Fibroblast of lung (primary cell): ENCODE measurements at regions not wholly inside any gene's neighbourhood (a gene's known extent, or its start where the extent isn't known, plus 50 kb on each side); places are given as distances from the start of the nearest gene placed in this dataset.

Source experiments
- DNase-seq, 2 donors: peaks; one replicate each; pipeline versions ENCODE4 v3.0.0 to v3.0.0-alpha.2; 2010; ENCODE audit warnings: low read depth in 2 of 2
- H2AFZ ChIP-seq: 2 replicates; pipeline ENCODE4 v1.5.1; 2012; ENCODE audit warnings: low read length, control low read depth, inconsistent platforms
- H3K27ac ChIP-seq: 2 replicates; pipeline ENCODE4 v1.5.1; 2011; ENCODE audit warnings: low read length, control low read depth; ENCODE audit not compliant: insufficient read depth
- H3K27me3 ChIP-seq: 2 replicates; pipeline ENCODE4 v1.5.1; 2011; ENCODE audit warnings: mild to moderate bottlenecking, low read length; ENCODE audit not compliant: control insufficient read depth, insufficient read depth
- H3K36me3 ChIP-seq: 2 replicates; pipeline ENCODE4 v1.5.1; 2011; ENCODE audit warnings: low read length; ENCODE audit not compliant: control insufficient read depth, insufficient read depth
- H3K4me1 ChIP-seq: 2 replicates; pipeline ENCODE4 v1.5.1; 2011; ENCODE audit warnings: low read length; ENCODE audit not compliant: control insufficient read depth, insufficient read depth; ENCODE audit errors: extremely low read depth
- H3K4me2 ChIP-seq: 2 replicates; pipeline ENCODE4 v1.5.1; 2011; ENCODE audit warnings: low read length, control low read depth; ENCODE audit not compliant: insufficient read depth; ENCODE audit errors: extremely low read depth
- H3K4me3 ChIP-seq, 4 experiments: fragments of 200-600 bp in 1 of 4; sonication (generic) in 1 of 4; replicated peaks in 1 of 4; 2 replicates each; pipeline ENCODE4 v1.5.1; 2011 to 2016; ENCODE audit warnings: low read length in 4 of 4, low read depth in 3 of 4, mild to moderate bottlenecking in 3 of 4, control low read depth in 2 of 4, inconsistent platforms in 1 of 4, mixed read lengths in 1 of 4; ENCODE audit not compliant: insufficient read depth in 1 of 4; ENCODE audit errors: control extremely low read depth in 1 of 4
- H3K79me2 ChIP-seq: 2 replicates; pipeline ENCODE4 v1.5.1; 2012; ENCODE audit warnings: mild to moderate bottlenecking, low read length, inconsistent platforms; ENCODE audit not compliant: control insufficient read depth, insufficient read depth
- H3K9ac ChIP-seq: 2 replicates; pipeline ENCODE4 v1.5.1; 2011; ENCODE audit warnings: mild to moderate bottlenecking, low read length, control low read depth; ENCODE audit not compliant: insufficient read depth
- H3K9me3 ChIP-seq: 2 replicates; pipeline ENCODE4 v1.5.1; 2012; ENCODE audit warnings: low read depth, low read length; ENCODE audit not compliant: control insufficient read depth, insufficient read depth
- H4K20me1 ChIP-seq: 2 replicates; pipeline ENCODE4 v1.5.1; 2011; ENCODE audit warnings: low read length; ENCODE audit not compliant: control insufficient read depth, insufficient read depth; ENCODE audit errors: extremely low read depth
- EZH2 ChIP-seq: IDR thresholded peaks from 2 replicates; pipeline ENCODE4 v1.5.1; 2012; ENCODE audit warnings: low read length, control low read depth, mild to moderate bottlenecking; ENCODE audit errors: missing control alignments
- TF ChIP-seq, protein P1 (sequence below), 2 donors: IDR thresholded peaks in 1 of 2; conservative IDR thresholded peaks in 1 of 2; 1 replicate in 1 of 2; 2 replicates in 1 of 2; pipeline ENCODE4 v1.5.1; 2011 to 2012; ENCODE audit warnings: low read length in 2 of 2, control low read depth in 1 of 2, inconsistent platforms in 1 of 2, low read depth in 1 of 2, mild to moderate bottlenecking in 1 of 2

GRCh38 chr20:57914205-57914604, 204.4 kb upstream of the PMEPA1 start:
- Histone ChIP-seq H3K9ac (no peak overlapping the region), H3K4me3 (no peak overlapping the region), H3K4me2 (no peak overlapping the region), H4K20me1 (no peaks in the 10 kb centered on the region), H3K36me3 (no peaks in the 10 kb centered on the region), H3K9me3 (no peaks in the 10 kb centered on the region), H3K79me2 (no peaks in the 10 kb centered on the region), H2AFZ (no peak overlapping the region), H3K27ac (no peak overlapping the region), H3K4me1 (no peaks in the 10 kb centered on the region), H3K27me3 (no peaks in the 10 kb centered on the region)
- TF ChIP-seq EZH2 = no peak
- TF ChIP-seq, protein P1, sequence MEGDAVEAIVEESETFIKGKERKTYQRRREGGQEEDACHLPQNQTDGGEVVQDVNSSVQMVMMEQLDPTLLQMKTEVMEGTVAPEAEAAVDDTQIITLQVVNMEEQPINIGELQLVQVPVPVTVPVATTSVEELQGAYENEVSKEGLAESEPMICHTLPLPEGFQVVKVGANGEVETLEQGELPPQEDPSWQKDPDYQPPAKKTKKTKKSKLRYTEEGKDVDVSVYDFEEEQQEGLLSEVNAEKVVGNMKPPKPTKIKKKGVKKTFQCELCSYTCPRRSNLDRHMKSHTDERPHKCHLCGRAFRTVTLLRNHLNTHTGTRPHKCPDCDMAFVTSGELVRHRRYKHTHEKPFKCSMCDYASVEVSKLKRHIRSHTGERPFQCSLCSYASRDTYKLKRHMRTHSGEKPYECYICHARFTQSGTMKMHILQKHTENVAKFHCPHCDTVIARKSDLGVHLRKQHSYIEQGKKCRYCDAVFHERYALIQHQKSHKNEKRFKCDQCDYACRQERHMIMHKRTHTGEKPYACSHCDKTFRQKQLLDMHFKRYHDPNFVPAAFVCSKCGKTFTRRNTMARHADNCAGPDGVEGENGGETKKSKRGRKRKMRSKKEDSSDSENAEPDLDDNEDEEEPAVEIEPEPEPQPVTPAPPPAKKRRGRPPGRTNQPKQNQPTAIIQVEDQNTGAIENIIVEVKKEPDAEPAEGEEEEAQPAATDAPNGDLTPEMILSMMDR (conservative IDR thresholded peaks at IDR 0.05 in 1 of 2, IDR thresholded peaks at IDR 0.05 in 1 of 2; ENCODE audit: low read depth in 1 of 2, low read length in 2 of 2) = no peak
- no peak for DNase-seq

- no peaks in the 10 kb centered on the region for H4K20me1 ChIP-seq
- no peaks in the 10 kb centered on the region for H3K9me3 ChIP-seq
- H3K9ac ChIP-seq = no peak overlapping the region
- H3K4me2 ChIP-seq = no peak overlapping the region
- no peaks in the 10 kb centered on the region for H3K79me2 ChIP-seq
- H3K27ac ChIP-seq = no peak overlapping the region
- H3K4me1 ChIP-seq = no peaks in the 10 kb centered on the region
- no peaks in the 10 kb centered on the region for H3K27me3 ChIP-seq
- no peak for DNase-seq
- no peaks in the 10 kb centered on the region for H3K36me3 ChIP-seq
- no peak for TF ChIP-seq EZH2
- H3K4me3 ChIP-seq = no peak overlapping the region
- no peak overlapping the region for H2AFZ ChIP-seq
These were observed 203.5 kb upstream of the PMEPA1 start for GRCh38 chr20:57913156-57913930.

DNA sequence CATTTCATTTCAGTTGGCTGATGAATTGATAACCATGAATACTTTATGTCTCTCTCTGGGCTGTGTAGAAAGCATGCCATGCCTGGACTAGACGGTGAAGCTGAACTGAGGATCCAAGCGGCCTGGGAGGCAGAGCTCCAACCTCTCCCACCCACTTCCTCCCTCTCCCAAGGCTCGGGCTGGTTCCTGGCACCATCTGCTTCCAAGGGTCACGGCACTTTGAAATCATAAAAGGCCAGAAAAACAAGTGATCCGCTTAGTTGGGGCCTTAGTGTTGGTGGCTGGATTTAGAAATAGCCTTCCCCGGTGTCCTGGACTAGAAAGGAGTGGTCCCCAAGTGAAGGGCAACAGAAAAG, 202.4 kb upstream of the PMEPA1 start:
- Histone ChIP-seq H3K4me3 (no peak overlapping the region), H3K4me2 (no peak overlapping the region), H3K4me1 (no peaks in the 10 kb centered on the region), H2AFZ (no peak overlapping the region), H3K79me2 (no peaks in the 10 kb centered on the region), H3K9me3 (no peaks in the 10 kb centered on the region), H3K9ac (no peak overlapping the region), H3K27me3 (no peaks in the 10 kb centered on the region), H4K20me1 (no peaks in the 10 kb centered on the region), H3K27ac (no peak overlapping the region), H3K36me3 (no peaks in the 10 kb centered on the region)
- DNase-seq = no peak
- TF ChIP-seq EZH2 = no peak
- TF ChIP-seq, protein P1 (conservative IDR thresholded peaks at IDR 0.05 in 1 of 2, IDR thresholded peaks at IDR 0.05 in 1 of 2; ENCODE audit: low read depth in 1 of 2, low read length in 2 of 2) = no peak
